ENCODE measurements at regions not wholly inside any gene's neighbourhood (a gene's known extent, or its start where the extent isn't known, plus 50 kb on each side); places are given as distances from the start of the nearest gene placed in this dataset.

DNA sequence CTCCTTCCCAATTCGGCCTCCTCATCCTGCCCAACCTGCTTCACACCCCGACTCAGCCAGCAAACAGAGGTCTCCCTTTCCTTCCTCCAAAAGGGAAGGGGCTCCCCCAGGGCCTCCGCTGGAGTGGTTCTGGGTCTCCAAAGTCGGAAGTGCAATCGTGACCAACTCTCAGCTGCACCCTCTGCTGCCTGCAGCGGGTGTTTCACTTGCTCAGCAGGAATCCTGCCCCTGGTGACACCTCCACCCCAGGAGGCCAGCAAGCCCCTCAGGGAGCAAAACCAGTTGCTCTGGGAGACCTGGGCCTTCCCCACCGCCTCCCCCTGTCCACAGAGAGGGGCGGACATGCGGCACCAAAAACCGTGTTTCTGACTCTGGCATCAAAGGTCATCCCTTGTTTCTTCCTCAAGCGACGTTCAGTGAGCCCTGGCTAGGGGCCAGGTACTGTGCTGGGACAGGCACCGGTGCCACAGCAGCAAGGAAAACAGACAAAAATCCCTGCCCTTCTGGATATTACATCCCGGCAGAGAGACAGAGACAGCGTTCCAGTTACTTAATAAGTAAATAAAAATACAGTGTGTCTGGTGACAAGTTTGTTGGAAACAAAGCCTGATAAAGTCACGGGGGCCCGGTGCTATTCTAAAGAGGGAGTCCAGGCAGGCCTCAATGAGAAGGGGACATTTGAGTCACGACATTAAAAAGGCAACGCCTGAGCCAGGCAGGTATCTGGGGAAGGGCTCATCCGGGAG is 219.0 kb downstream of the BMP7 start:
- Mint-ChIP-seq H3K27me3 (no peaks in the 10 kb centered on the region), H3K4me3 (no peak overlapping the region), H3K27ac (no peak overlapping the region), H3K9me3 (no peaks in the 10 kb centered on the region), H3K36me3 (no peaks in the 10 kb centered on the region), H3K4me1 (ENCODE audit: low read depth in 2 of 2) (no peaks in the 10 kb centered on the region)
- no peak for DNase-seq (ENCODE audit: low spot score)
- ATAC-seq, result no peak

DNA sequence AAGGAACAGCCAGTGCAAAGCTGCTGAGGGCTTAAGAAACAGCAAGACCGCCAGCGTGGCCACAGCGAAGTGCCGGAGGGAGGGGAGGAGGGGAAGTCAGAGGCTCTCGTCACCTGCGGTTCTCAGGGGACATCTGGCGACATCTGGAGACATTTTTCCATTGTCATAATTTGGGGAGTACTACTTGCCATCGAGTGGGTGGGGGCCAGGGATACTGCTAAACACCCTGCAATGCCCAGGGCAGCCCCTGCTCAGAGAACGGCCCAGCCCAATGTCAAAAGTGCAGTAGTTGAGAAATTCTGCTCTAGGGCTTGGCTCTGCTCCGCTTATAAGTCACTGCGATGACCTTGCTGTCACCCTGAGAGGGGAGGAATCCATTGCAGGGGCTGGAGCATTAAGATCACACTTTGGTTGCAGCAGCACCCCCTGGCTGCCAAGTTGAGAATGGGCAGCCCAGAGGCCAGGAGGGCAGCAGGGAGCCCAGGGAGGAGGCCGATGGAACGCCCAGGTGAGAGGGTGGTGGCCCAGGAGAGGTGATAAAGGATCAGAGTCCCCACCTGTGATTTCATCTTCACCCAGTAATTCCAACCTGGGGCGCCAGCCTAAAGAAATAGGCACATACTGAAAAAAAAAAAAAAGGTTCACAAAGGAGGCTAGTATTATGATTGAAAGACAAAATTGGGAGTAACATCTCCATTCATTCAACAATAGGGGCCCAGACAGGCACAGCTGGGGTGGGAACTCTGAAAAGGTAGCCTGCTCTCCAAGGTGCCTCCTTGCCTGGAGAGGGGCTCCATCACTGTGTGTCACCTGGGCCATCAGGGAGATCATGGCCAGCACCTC is 218.2 kb downstream of the BMP7 start:
- Mint-ChIP-seq H3K36me3 (no peaks in the 10 kb centered on the region), H3K4me1 (ENCODE audit: low read depth in 2 of 2) (no peaks in the 10 kb centered on the region), H3K27ac (no peak overlapping the region), H3K27me3 (no peaks in the 10 kb centered on the region), H3K4me3 (no peak overlapping the region), H3K9me3 (no peaks in the 10 kb centered on the region)
- ATAC-seq, result no peak
- no peak for DNase-seq (ENCODE audit: low spot score)

DNA sequence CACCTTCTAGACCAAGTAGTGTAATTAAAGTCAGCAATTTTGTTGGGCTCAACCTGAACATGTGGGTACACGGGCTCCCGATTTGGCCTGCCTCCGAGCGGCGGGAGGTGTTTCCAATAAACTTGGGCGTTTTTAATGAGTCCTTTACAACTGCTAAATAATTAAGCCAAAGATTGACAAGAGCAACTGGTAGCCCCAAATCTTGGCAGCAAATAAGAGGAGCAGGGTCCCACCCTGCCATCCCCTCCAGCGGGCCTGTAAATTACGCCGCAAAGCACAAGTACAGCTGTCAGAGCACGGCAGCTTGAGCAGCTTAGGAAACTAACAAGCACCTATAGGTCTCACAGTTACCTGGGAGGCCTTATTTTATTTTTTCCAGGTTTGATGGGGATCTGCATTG is 217.1 kb downstream of the BMP7 start:
- Mint-ChIP-seq H3K36me3 (no peaks in the 10 kb centered on the region), H3K4me3 (no peak overlapping the region), H3K9me3 (no peaks in the 10 kb centered on the region), H3K27me3 (no peaks in the 10 kb centered on the region), H3K4me1 (ENCODE audit: low read depth in 2 of 2) (no peaks in the 10 kb centered on the region), H3K27ac (no peak overlapping the region)
- DNase-seq (ENCODE audit: low spot score) (no peak), ATAC-seq (no peak)

DNA sequence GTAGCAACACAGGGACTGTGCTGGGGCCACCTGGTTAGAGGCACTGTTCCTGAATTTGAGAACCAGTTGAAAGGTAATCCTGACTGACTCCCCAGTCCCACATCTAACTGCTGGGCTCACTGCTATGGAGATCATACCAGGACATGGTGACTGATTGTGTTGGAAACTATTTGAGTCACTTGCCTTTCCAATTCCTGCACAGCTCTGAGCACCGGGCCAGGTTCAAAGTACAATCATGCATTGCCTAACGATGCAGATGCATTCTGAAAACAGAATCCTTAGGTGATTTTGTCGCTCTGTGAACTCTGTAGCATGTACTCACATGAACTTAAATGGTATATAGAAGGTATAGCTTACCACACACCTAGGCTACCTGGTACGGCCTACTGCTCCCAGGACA is 215.3 kb downstream of the BMP7 start:
- no peaks in the 10 kb centered on the region for H3K9me3 Mint-ChIP-seq
- ATAC-seq, result no peak
- H3K27me3 Mint-ChIP-seq, result no peaks in the 10 kb centered on the region
- no peak overlapping the region for H3K4me3 Mint-ChIP-seq
- DNase-seq (ENCODE audit: low spot score), result no peak
- H3K27ac Mint-ChIP-seq, result no peak overlapping the region
- H3K36me3 Mint-ChIP-seq, result no peaks in the 10 kb centered on the region
- no peaks in the 10 kb centered on the region for H3K4me1 Mint-ChIP-seq (ENCODE audit: low read depth in 2 of 2)

DNA sequence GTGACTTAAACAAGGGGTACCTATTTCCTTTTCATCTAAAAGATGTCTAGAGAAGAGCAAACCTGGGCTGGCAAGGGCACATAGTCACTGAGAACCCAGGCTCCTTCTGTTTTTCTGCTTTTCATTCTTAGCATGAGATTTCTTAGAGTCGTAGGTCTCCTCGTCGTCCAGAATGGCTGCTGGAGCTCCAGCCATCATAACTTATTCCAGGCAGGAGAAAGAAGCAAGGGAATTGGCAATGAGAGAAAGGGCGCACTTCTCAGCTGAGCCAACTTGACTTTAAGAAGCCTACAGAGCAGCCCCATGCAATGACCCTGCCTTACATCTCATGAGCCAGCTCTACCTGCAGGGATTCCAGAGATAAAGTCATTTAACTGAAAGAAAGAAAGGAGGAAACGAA is 213.4 kb downstream of the BMP7 start:
- no peaks in the 10 kb centered on the region for H3K36me3 Mint-ChIP-seq
- H3K4me3 Mint-ChIP-seq, result no peak overlapping the region
- no peaks in the 10 kb centered on the region for H3K9me3 Mint-ChIP-seq
- DNase-seq (ENCODE audit: low spot score) (no peak), ATAC-seq (no peak)
- no peak overlapping the region for H3K27ac Mint-ChIP-seq
- no peaks in the 10 kb centered on the region for H3K4me1 Mint-ChIP-seq (ENCODE audit: low read depth in 2 of 2)
- H3K27me3 Mint-ChIP-seq, result peaks cover 1 to 9% of the 10 kb centered on the region in 2 donors

DNA sequence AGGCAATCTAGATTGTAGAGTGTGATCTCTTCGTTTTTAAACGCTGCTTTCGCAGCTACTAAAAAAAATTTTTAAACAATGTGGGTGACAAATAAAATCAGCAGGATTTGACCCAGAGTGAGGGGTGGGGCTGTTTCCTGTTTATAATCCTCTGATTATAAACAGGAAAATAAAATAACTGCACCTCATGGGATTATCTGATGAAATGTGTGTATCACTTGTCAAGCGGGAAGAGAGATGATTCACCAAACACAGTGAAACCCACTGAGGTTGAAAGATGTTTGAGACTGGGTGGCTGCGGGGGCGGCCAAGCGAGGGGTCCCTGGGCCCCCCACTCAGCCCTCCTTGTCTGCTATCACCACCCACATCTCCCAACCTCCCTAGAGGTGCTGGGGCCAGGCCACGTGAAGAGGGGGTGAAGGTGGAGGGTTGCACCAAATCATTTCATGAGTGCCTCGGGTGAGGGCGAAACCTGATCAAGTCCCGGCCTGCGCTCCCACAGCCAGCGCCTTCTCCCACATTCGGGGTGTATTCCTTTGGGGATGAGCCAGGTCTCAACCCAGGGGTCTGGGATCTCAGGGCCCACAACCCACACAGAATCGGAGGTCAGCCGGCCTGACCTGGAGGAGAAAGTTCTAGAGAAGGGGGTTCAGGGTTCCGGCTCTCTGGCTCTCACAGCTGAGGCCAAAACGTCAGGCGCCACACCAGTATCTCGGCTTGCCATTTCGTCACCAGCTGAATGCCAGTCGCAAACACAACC is 212.5 kb downstream of the BMP7 start:
- Mint-ChIP-seq H3K4me1 (ENCODE audit: low read depth in 2 of 2) (peaks cover under 1 to 2% of the 10 kb centered on the region in 2 donors), H3K36me3 (no peaks in the 10 kb centered on the region), H3K27me3 (peaks cover 5 to 12% of the 10 kb centered on the region in 2 donors), H3K9me3 (no peaks in the 10 kb centered on the region), H3K27ac (no peak overlapping the region), H3K4me3 (no peak overlapping the region)
- DNase-seq (ENCODE audit: low spot score) (no peak), ATAC-seq (peak in 1 of 2 donors; percentile 30)

DNA sequence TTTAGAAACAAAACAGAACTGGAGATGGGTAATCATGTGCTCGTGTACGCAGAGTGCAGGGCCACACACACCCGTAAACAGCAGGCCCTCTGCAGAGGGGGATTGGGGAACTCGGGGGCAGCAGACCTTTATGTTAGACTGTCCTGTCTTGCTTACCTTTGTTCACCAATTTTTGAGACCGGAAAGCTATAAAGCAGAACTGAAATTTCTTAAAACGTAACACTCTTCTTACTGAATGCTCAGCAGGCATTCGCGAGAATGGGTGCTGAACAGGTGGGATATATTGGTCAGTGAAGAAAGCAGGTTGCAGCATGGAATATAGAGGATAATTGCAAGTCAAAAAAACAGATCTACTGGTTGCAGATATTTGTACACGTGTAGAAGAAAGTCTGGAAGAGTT is 211.1 kb downstream of the BMP7 start:
- H3K4me1 Mint-ChIP-seq (ENCODE audit: low read depth in 2 of 2), result peaks cover 4 to 5% of the 10 kb centered on the region in 2 donors
- no peak for ATAC-seq
- peaks cover 8 to 12% of the 10 kb centered on the region in 2 donors for H3K27me3 Mint-ChIP-seq
- H3K4me3 Mint-ChIP-seq, result no peak overlapping the region
- DNase-seq (ENCODE audit: low spot score), result no peak
- H3K9me3 Mint-ChIP-seq, result no peaks in the 10 kb centered on the region
- H3K27ac Mint-ChIP-seq, result no peak overlapping the region
- H3K36me3 Mint-ChIP-seq, result no peaks in the 10 kb centered on the region

DNA sequence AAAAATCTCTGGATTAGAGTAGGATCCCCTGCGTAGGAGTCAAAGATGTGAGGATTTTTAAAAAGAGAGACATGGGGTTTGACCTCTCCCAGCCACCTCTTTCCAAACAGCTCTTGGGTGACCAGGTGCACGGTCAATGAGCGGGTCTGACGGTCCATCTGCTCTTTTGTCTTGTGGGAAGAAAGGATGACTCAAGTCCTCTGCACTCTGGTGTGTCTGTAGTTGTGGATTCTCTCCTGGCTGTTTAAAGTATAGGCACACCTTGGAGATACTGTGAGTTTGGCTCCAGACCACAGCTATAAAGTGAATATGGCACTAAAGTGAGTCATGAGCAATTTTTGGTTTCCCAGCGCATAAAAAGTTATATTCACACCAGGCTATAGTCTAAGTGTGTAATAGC is 209.8 kb downstream of the BMP7 start:
- peaks cover 4 to 5% of the 10 kb centered on the region in 2 donors for H3K4me1 Mint-ChIP-seq (ENCODE audit: low read depth in 2 of 2)
- H3K9me3 Mint-ChIP-seq, result no peaks in the 10 kb centered on the region
- H3K4me3 Mint-ChIP-seq, result no peak overlapping the region
- DNase-seq (ENCODE audit: low spot score) (no peak), ATAC-seq (no peak)
- no peaks in the 10 kb centered on the region for H3K36me3 Mint-ChIP-seq
- H3K27me3 Mint-ChIP-seq, result peaks cover 8 to 12% of the 10 kb centered on the region in 2 donors
- H3K27ac Mint-ChIP-seq, result no peak overlapping the region

DNA sequence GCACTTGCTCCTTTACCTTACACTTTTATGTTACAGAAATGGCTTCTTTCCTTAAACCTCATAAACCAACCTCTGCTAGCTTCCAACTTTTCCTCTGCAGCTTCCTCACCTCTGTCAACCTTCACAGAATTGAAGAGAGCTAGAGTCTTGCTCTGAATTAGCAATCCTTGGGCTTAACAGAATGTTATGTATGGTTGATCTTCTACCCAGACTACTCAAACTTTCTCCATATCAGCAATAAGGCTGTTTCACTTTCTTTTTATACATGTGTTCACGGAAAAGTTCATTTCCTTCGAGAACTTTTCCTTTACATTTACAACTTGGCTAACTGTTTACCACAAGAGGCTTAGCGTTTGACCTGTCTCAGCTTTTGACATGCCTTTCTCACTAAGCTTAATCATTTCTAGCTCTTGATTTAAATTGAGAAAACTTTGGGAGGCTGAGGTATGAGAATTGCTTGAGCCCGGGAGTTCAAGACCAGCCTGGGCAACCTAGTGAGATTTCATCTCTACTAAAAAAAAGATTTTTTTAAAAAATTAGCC is 207.3 kb downstream of the BMP7 start:
- Mint-ChIP-seq H3K27ac (no peak overlapping the region), H3K4me3 (peak overlapping the region; percentile 49), H3K4me1 (ENCODE audit: low read depth in 2 of 2) (peaks cover 4 to 5% of the 10 kb centered on the region in 2 donors), H3K9me3 (no peaks in the 10 kb centered on the region), H3K36me3 (no peaks in the 10 kb centered on the region), H3K27me3 (peaks cover 12 to 23% of the 10 kb centered on the region in 2 donors)
- DNase-seq (ENCODE audit: low spot score) (no peak), ATAC-seq (peak in 1 of 2 donors; percentile 61)

DNA sequence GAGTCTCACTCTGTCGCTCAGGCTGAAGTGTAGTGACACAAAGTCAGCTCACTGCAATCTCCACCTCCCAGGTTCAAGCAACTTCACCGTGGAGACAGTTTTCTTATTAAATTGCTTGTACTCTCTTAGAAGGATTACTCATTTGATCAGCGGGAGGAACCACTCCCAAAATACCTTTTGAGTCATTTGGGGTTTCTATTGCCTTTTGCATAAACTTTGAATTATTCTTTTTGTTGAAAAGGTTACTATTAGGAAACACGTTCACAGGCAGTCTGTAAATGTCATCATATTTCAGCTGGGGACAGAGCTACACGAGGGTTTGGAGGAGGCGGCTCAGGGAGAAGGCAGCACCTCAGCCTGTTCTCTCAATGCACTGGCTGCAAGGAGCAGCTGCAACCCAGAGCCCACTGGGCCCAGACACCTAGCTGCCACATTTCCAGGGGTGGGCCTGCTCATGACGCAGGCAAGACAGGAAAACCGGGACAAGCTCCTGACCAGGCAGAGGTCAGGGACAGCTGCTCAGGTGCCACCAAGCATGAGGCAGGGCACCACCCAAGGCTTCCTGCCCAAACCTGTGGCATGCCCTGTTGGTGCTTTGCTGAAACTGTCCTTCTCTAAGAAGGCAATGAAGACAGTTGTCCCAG is 205.9 kb downstream of the BMP7 start:
- no peak overlapping the region for H3K27ac Mint-ChIP-seq
- no peak for DNase-seq (ENCODE audit: low spot score)
- peaks cover 14 to 27% of the 10 kb centered on the region in 2 donors for H3K27me3 Mint-ChIP-seq
- H3K4me3 Mint-ChIP-seq, result no peak overlapping the region
- peak; percentile 36 to 55 for ATAC-seq
- H3K9me3 Mint-ChIP-seq, result no peaks in the 10 kb centered on the region
- peaks cover 4 to 5% of the 10 kb centered on the region in 2 donors for H3K4me1 Mint-ChIP-seq (ENCODE audit: low read depth in 2 of 2)
- H3K36me3 Mint-ChIP-seq, result no peaks in the 10 kb centered on the region

DNA sequence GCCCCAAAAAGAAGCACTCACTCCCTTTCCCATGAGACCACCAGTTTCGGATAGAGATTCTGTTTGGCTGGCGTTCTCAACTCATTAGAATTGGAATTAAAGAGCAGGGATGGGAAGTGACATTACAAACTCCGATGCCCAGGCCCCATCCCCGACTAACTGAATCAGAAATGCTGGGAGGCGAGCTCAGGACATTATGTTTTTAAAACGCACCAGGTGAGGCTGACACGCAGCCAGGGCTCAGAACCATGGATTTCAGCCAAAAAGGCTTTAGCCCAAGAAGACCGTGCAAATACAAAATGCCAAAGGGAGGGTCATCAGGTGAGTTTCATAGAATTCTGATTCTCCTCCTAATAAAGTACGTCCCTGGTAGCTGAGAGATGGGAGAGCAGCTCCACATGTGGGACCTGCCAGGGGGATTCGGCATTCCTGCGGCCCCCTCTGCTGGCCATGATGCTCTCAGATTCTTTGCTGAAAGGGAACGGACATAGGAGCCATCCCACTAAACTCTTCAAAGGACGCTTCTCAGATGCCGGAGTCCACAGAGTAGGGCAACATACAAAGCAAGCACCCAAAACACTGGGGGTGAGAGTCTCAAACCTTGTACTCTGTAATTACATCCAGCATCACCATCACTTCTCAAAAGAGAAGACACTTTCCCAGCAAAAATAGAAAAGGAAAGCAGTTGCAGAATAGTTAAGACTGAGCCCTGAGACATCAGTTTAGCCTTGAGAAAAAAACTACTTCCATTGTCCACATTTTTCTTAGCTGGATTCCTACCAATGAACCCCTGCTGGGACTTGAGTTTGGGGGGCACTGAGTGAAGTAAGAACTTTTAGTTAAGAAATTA is 205.2 kb downstream of the BMP7 start:
- Mint-ChIP-seq H3K36me3 (no peaks in the 10 kb centered on the region), H3K4me3 (no peak overlapping the region), H3K27ac (no peak overlapping the region), H3K27me3 (peaks cover 20 to 31% of the 10 kb centered on the region in 2 donors), H3K9me3 (no peaks in the 10 kb centered on the region), H3K4me1 (ENCODE audit: low read depth in 2 of 2) (peaks cover 4 to 5% of the 10 kb centered on the region in 2 donors)
- no peak for DNase-seq (ENCODE audit: low spot score)
- no peak for ATAC-seq

DNA sequence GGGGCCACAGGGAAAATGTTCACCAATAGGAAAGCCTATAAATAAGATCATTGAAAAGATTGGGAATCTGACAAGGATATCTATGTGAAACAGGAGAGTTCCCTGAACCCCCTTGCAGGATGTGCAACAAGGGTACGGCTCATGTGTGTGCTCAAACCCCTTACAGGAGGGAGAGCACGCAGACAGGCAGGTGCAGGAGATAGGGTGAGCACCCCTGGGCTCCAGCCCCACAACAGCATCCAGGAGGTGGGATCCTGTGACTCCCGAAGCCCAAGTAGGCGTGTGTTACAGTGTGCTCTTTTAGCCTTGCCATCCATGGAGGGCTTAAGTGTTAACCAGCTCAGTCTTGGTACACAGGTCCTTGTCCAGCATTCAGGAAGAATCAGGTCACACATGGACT is 204.2 kb downstream of the BMP7 start:
- Mint-ChIP-seq H3K4me1 (ENCODE audit: low read depth in 2 of 2) (peaks cover 4 to 5% of the 10 kb centered on the region in 2 donors), H3K27ac (no peak overlapping the region), H3K9me3 (no peaks in the 10 kb centered on the region), H3K36me3 (no peaks in the 10 kb centered on the region), H3K4me3 (no peak overlapping the region), H3K27me3 (peaks cover 14 to 34% of the 10 kb centered on the region in 2 donors)
- DNase-seq (ENCODE audit: low spot score) (no peak), ATAC-seq (no peak)
